Activated CD8-positive, alpha-beta T cell treated with anti-CD3 and anti-CD28 coated beads for 36 hours (primary cell): ENCODE measurements at regions not wholly inside any gene's neighbourhood (a gene's known extent, or its start where the extent isn't known, plus 50 kb on each side); places are given as distances from the start of the nearest gene placed in this dataset.

Experiments
- ATAC-seq: fragments of 200-7000 bp; cut with Tn5 transposase; one replicate; pipeline ENCODE4 v1.10.0; 2021; ENCODE audit warnings: mild to moderate bottlenecking, moderate library complexity
- CTCF ChIA-PET: fragments of 350-600 bp; sonication (Branson Sonifier 250); formaldehyde crosslinking; loops from one replicate; lab custom pipeline; 2021; ENCODE audit warnings: antibody characterized with exemption; lab: Charles Lee
- POLR2A ChIA-PET: fragments of 350-600 bp; sonication (Branson Sonifier 250); formaldehyde crosslinking; loops from one replicate; lab custom pipeline; 2021; ENCODE audit warnings: antibody characterized with exemption; lab: Charles Lee
- DNase-seq: peaks from one replicate; pipeline ENCODE4 v3.0.0-alpha.2; 2020
- H3K27ac Mint-ChIP-seq: one replicate; pipeline ENCODE4 v1.8.0; 2021; ENCODE audit warnings: mild to moderate bottlenecking, mixed read lengths
- H3K27me3 Mint-ChIP-seq: one replicate; pipeline ENCODE4 v1.8.0; 2021; ENCODE audit warnings: mixed read lengths
- H3K36me3 Mint-ChIP-seq: one replicate; pipeline ENCODE4 v1.8.0; 2021; ENCODE audit warnings: low read depth, mixed read lengths
- H3K4me1 Mint-ChIP-seq: one replicate; pipeline ENCODE4 v1.8.0; 2021; ENCODE audit warnings: low read depth, mixed read lengths
- H3K4me3 Mint-ChIP-seq: one replicate; pipeline ENCODE4 v1.8.0; 2021; ENCODE audit warnings: mild to moderate bottlenecking, moderate library complexity, mixed read lengths
- H3K9me3 Mint-ChIP-seq: one replicate; pipeline ENCODE4 v1.8.0; 2021; ENCODE audit warnings: mixed read lengths
- CTCF ChIP-seq: fragments of 200-600 bp; IDR thresholded peaks from one replicate; pipeline ENCODE4 v1.8.0; 2022; ENCODE audit warnings: antibody characterized with exemption, mild to moderate bottlenecking
- intact Hi-C: fragments of 100-400 bp; cut with micrococcal nuclease; formaldehyde crosslinking; loops from one replicate; pipeline ENCODE4 v1.10.0; 2022

GRCh38 chr9:13675638-13676000 lies 396.1 kb upstream of the MPDZ start:
- CTCF ChIA-PET: no interaction called here
- ATAC-seq: no peak
- H3K36me3 Mint-ChIP-seq: no peaks in the 10 kb centered on the region
- peaks cover 14% of the 10 kb centered on the region for H3K9me3 Mint-ChIP-seq
- DNase-seq: no peak
- intact Hi-C loops: no loop called here
- POLR2A ChIA-PET: no interaction called here
- H3K4me3 Mint-ChIP-seq: no peak overlapping the region
- no peaks in the 10 kb centered on the region for H3K4me1 Mint-ChIP-seq
- no peak overlapping the region for H3K27ac Mint-ChIP-seq
- H3K27me3 Mint-ChIP-seq: no peaks in the 10 kb centered on the region
- no peak for TF ChIP-seq CTCF

GRCh38 chr9:13674926-13675637 lies 395.6 kb upstream of the MPDZ start:
- H3K9me3 Mint-ChIP-seq: peaks cover 14% of the 10 kb centered on the region
- ChIA-PET POLR2A (no interaction called here), CTCF (no interaction called here)
- intact Hi-C loops: no loop called here
- ATAC-seq (no peak), DNase-seq (no peak)
- H3K36me3 Mint-ChIP-seq: no peaks in the 10 kb centered on the region
- H3K4me3 Mint-ChIP-seq: no peak overlapping the region
- H3K27me3 Mint-ChIP-seq: no peaks in the 10 kb centered on the region
- H3K4me1 Mint-ChIP-seq: no peaks in the 10 kb centered on the region
- no peak for TF ChIP-seq CTCF
- no peak overlapping the region for H3K27ac Mint-ChIP-seq

- ChIA-PET POLR2A (interaction anchor here (0.6 kb wide), 1 partner anchor 61 kb away, joined by 3 read pairs; no protein-coding TSS in a partner anchor), CTCF (no interaction called here)
- ATAC-seq: no peak
- Mint-ChIP-seq H3K36me3 (no peaks in the 10 kb centered on the region), H3K27ac (no peak overlapping the region), H3K4me3 (no peak overlapping the region), H3K9me3 (peaks cover 19% of the 10 kb centered on the region), H3K27me3 (no peaks in the 10 kb centered on the region), H3K4me1 (no peaks in the 10 kb centered on the region)
- DNase-seq: no peak
- intact Hi-C loops: no loop called here
- no peak for TF ChIP-seq CTCF
Observed at GRCh38 chr9:13673348-13673747, 393.9 kb upstream of the MPDZ start.

- Mint-ChIP-seq H3K27ac (no peak overlapping the region), H3K36me3 (no peaks in the 10 kb centered on the region), H3K27me3 (no peaks in the 10 kb centered on the region), H3K9me3 (peaks cover 14% of the 10 kb centered on the region), H3K4me1 (no peaks in the 10 kb centered on the region), H3K4me3 (no peak overlapping the region)
- ATAC-seq: no peak
- ChIA-PET CTCF (no interaction called here), POLR2A (no interaction called here)
- intact Hi-C loops: no loop called here
- TF ChIP-seq CTCF: no peak
- DNase-seq: no peak
Observed at GRCh38 chr9:13665418-13666066, 386.1 kb upstream of the MPDZ start.

GRCh38 chr9:13661014-13661413 lies 381.5 kb upstream of the MPDZ start:
- Mint-ChIP-seq H3K27ac (no peak overlapping the region), H3K36me3 (no peaks in the 10 kb centered on the region), H3K4me3 (no peak overlapping the region), H3K4me1 (no peaks in the 10 kb centered on the region), H3K9me3 (peaks cover 6% of the 10 kb centered on the region), H3K27me3 (no peaks in the 10 kb centered on the region)
- no peak for TF ChIP-seq CTCF
- DNase-seq (no peak), ATAC-seq (no peak)
- ChIA-PET CTCF (no interaction called here), POLR2A (no interaction called here)
- intact Hi-C loops: no loop called here
